ENCODE measurements at regions not wholly inside any gene's neighbourhood (a gene's known extent, or its start where the extent isn't known, plus 50 kb on each side); places are given as distances from the start of the nearest gene placed in this dataset.
"Not testable (repeated sequence)": the region's sequence is repeated elsewhere in the genome, so short reads cannot be mapped to it uniquely, and the experiment has no call there.

GRCh38 chr2:20949256-20949655 is 94.6 kb downstream of the APOB start:
- intact Hi-C loops (cut with DNase I), result no loop called here
- DNase-seq (ENCODE audit: missing footprints) (no peak), ATAC-seq (no peak)

GRCh38 chr2:20946468-20946867 is 97.4 kb downstream of the APOB start:
- intact Hi-C loops (cut with DNase I), result no loop called here
- ATAC-seq (no peak), DNase-seq (ENCODE audit: missing footprints) (no peak)

DNA sequence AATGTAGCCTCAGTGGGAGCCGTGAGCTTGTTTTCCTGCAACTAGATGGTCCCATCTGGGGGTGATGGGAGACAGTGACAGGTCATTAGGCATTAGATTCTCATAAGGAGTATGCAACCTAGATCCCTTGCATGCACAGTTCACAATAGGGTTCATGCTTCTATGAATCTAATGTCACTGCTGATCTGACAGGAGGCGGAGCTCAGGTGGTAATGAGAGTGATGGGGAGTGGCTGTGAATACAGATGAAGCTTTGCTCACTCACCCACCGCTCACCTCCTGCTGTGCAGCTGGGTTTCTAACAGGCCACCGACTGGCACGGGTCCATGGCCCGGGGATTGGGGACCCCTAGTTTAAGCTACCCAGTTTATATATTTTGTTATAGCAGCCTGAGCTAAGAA is 100.2 kb downstream of the APOB start:
- intact Hi-C loops (cut with DNase I); DNase-seq (ENCODE audit: missing footprints); ATAC-seq: not testable (repeated sequence)

GRCh38 chr2:20942646-20943125 is 101.2 kb downstream of the APOB start:
- ATAC-seq, result no peak
- DNase-seq (ENCODE audit: missing footprints), result no peak
- intact Hi-C loops (cut with DNase I), result no loop called here

GRCh38 chr2:20940856-20941255 is 103.0 kb downstream of the APOB start:
- ATAC-seq, result no peak
- intact Hi-C loops (cut with DNase I), result no loop called here
- no peak for DNase-seq (ENCODE audit: missing footprints)

GRCh38 chr2:20939931-20940795 is 103.7 kb downstream of the APOB start:
- no peak for ATAC-seq
- intact Hi-C loops (cut with DNase I), result no loop called here
- DNase-seq (ENCODE audit: missing footprints), result no peak

GRCh38 chr2:20937353-20937752 is 106.5 kb downstream of the APOB start:
- ATAC-seq (no peak), DNase-seq (ENCODE audit: missing footprints) (no peak)
- intact Hi-C loops (cut with DNase I), result no loop called here

GRCh38 chr2:20935168-20935775 is 108.6 kb downstream of the APOB start:
- DNase-seq (ENCODE audit: missing footprints) (no peak), ATAC-seq (no peak)
- intact Hi-C loops (cut with DNase I), result no loop called here

DNA sequence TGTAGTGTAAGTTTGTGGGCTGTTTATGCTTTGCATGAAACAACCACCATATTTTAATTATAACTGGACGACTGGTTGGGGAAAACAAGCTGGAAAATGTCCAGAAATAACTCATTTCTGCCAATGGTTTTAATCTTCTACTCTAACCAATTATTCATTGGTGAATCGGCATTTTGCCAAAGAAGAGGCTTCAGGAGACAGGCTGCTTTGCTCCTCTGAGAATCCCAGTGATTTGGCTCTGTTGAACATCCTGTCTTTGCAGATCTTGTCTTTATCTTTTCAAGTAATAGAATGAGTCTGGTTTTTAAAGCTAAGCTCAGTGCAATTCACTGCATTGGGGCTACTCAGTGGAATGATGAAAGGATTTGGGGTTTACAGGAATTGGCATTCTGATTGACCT is 109.6 kb downstream of the APOB start:
- intact Hi-C loops (cut with DNase I), result no loop called here
- no peak for ATAC-seq
- no peak for DNase-seq (ENCODE audit: missing footprints)

DNA sequence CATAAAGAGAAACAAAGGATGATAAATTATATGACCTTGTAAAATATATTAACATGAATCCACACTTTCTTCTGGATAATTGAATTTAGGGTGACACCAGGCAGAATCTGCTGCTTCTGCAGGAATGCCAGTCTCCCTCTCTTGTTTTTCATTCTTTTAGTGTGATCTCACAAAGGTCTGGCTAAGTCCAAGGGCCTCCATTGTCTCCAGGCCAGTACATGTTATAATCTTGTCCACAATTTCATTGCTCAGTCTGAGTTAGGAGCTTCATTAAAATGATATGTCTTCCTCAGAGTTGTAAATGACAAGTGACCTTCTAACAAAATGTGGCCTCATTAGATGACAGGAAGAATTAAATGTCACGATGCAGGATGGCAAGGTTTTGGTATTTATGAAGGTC is 110.2 kb downstream of the APOB start:
- ATAC-seq (no peak), DNase-seq (ENCODE audit: missing footprints) (no peak)
- intact Hi-C loops (cut with DNase I), result no loop called here

GRCh38 chr2:20931346-20931745 is 108.4 kb upstream of the LDAH start:
- intact Hi-C loops (cut with DNase I), result no loop called here
- ATAC-seq (no peak), DNase-seq (ENCODE audit: missing footprints) (no peak)

DNA sequence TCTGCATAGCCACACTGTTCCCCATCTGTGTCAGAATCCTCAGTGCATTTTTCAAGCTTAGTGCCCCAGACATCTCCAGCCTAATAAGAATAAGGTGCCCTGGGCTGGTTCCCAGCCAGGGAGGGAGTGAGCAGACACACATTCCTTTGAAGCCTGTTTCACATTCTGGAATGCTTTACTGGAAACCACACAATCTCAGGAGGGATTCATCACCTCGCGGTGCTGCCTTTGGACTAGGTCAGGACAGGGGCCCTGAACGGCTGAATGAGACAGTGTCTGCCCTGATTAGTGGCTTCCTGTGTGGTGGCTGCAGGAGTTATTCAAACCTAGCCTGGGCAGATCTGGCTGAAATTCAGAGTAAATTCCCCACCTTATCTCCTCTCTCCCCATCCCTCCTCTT is 108.0 kb upstream of the LDAH start:
- intact Hi-C loops (cut with DNase I), result no loop called here
- ATAC-seq (no peak), DNase-seq (ENCODE audit: missing footprints) (no peak)

DNA sequence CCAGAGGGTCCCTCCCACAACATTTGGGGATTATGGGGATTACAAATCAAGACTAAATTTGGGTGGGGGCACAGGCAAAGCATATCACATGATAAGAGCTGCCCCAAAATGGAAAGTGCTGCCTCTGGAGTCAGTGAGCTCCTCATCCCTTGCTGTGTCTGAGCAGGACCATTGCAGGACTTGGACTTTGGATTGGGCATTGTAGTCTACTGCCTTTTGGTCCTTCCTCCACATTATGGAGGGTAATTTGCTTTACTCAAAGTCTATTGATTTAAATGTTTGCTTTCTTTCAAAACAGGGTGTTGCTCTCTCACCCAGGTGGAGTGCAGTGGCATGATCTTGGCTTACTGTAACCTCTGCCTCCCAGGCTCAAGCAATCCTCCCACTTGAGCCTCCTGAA is 106.8 kb upstream of the LDAH start:
- intact Hi-C loops (cut with DNase I), result no loop called here
- DNase-seq (ENCODE audit: missing footprints), result no peak
- no peak for ATAC-seq

DNA sequence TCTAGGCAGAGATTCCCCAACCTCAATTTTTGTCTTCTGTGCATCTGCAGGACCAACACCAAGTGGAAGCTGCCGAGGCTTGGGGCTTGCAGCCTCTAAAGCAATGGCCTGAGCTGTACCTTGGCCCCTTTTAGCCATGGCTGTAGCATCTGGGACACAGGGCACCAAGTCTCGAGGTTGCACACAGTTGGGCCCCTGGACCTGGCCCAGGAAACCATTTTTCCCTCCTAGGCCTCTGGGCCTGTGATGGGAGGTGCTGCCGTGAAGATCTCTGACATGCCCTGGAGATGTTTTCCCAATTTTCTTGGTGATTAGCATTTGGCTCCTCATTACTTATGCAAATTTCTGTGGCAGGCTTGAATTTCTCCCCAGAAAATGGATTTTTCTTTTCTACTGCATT is 105.7 kb upstream of the LDAH start:
- intact Hi-C loops (cut with DNase I), result no loop called here
- DNase-seq (ENCODE audit: missing footprints) (no peak), ATAC-seq (no peak)

- intact Hi-C loops (cut with DNase I), result no loop called here
- DNase-seq (ENCODE audit: missing footprints) (no peak), ATAC-seq (no peak)
Observed at GRCh38 chr2:20925265-20925889, 102.5 kb upstream of the LDAH start.

GRCh38 chr2:20919297-20919800 is 96.4 kb upstream of the LDAH start:
- no peak for DNase-seq (ENCODE audit: missing footprints)
- no peak for ATAC-seq
- intact Hi-C loops (cut with DNase I), result no loop called here

DNA sequence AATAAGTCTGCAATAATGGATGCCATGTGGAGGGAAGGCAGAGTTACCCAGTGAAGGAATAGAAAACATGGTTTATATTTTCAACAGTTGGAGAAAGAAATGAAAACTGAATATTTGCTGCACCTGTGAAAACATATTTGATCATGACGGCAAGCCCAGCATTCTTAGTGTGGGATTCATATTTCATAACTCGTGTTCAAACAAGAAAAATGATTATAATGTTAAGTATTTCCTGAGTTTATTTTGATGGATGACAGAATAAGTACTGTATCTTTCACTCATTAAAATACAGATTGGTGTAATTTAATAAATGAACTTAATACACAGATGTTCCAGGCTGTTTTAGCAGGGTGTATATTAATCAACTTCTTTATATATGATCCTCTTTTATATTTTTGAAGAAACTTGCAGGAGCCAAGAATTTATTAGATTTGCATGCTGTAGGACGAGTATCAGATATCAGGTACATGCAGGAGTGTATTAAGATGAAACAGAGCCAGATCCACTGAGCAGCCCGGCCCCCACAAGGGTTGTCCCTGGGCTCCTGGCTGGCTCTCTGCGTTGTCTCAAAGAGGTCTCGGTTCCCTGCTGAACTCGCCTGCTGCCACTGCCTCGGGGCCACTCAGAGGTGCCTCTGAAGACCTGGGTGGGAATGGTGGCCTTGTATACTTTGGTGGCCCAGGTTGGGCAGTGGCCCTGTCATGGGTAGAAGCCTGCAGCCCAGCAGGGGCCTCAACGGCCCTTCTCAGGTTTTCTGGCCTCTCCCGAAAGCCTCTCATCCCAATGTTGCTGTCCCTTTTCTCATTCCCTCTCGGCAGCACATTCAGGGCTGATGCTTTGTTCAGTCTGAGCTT is 95.0 kb upstream of the LDAH start:
- ATAC-seq (no peak), DNase-seq (ENCODE audit: missing footprints) (no peak)
- intact Hi-C loops (cut with DNase I), result no loop called here

DNA sequence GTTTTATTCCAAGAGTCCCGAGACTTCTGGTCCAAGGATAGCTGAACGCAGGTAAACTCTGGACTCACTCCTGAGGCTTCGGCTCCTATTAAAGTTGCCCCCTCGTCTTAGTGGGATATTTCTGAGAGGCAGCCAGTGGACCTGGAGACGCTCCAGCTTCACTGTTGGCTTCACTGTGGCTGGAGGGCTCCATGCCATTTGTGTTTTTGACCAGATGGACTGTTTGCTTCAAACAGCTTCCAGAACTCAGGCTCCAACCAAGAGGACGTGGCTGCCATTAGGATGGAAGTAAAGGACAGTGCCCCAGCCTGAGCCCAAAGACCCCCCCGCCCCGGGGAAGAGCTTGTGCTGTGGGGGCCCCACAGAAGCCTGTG is 94.4 kb upstream of the LDAH start:
- DNase-seq (ENCODE audit: missing footprints), result no peak
- ATAC-seq, result no peak
- intact Hi-C loops (cut with DNase I), result no loop called here
